GM18517 (cell line): ENCODE measurements at regions not wholly inside any gene's neighbourhood (a gene's known extent, or its start where the extent isn't known, plus 50 kb on each side); places are given as distances from the start of the nearest gene placed in this dataset.
A peak's percentile ranks its signal among the peaks of the same experiment; 100 is the strongest.

Experiments used
- ATAC-seq: cut with Tn5 transposase; IDR thresholded peaks from one replicate; pipeline ENCODE4 v1.9.1; 2021; ENCODE audit warnings: mild to moderate bottlenecking, moderate library complexity; ENCODE audit not compliant: unreplicated experiment

DNA sequence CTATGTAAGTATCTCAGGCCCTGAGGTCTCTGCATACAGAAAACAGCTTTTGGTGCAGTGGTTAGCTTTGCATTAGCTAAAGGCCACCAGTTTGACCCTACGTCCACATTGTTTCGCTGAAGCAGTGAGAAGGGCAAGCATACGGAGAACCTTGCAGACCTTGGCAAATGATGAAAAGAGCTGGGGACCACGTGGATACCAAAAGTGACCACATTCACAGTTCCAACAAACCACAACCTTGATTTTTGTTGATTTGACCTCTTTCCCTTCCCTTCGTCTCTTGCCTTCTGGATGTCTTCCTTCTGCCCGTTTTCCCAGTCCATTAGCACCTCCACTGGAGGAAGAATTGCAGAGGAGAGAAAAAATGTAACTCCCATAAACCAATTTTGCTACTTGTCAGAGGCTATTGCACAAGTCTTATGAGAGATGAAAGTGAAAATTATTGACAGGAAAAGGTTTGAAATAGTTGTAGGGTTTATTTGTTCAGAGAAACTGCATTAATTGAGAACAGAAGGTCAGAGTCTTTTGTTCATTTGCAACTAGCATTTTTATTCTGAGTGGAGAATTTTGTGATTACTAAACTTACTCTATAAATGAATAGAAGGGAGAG, 293.9 kb upstream of the HTR2A start:
- ATAC-seq: no peak

DNA sequence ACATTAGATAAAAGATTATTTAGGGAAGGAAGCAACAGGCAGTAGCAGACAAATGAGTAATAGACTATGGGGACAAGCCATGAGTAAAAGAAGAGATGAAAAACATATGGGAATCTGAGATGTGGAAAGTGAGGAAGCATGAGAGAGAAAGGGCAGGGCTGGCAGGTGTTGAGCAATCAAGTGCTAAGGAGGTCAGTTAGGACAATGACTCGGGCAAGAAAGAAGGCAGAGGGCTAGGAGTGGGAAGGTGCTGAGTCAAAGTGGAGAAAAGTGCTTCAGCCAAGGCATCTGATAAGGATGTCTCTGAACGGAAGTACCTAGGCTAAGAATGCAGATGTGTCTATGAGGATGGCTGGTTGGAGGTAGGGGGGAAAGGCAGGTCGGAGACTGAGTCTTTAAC, 291.9 kb upstream of the HTR2A start:
- ATAC-seq: no peak

- no peak for ATAC-seq
Observed at GRCh38 chr13:47186471-47186870, 289.6 kb upstream of the HTR2A start.

DNA sequence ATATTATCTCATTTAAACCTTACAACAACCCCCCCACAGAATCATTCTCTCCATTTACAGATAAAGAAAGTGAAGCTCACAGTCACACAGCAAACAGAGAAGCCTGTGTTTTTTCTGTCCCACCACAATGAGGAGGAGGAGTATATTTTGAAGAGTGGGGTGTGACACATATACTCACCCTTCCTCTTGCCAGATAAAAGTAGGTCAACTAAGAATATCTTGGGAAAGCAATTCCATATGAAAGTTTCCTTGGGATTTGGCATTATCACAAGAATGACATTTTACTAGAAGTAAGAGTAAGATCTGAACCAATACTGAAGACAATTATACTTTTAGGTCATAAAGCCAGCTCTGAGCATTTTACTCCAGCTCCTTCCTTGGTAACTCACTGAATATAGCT, 287.5 kb upstream of the HTR2A start:
- ATAC-seq: no peak

- no peak for ATAC-seq
Observed at GRCh38 chr13:47179321-47179720, 282.5 kb upstream of the HTR2A start.

- no peak for ATAC-seq
Observed at GRCh38 chr13:47178090-47178950, 281.5 kb upstream of the HTR2A start.

DNA sequence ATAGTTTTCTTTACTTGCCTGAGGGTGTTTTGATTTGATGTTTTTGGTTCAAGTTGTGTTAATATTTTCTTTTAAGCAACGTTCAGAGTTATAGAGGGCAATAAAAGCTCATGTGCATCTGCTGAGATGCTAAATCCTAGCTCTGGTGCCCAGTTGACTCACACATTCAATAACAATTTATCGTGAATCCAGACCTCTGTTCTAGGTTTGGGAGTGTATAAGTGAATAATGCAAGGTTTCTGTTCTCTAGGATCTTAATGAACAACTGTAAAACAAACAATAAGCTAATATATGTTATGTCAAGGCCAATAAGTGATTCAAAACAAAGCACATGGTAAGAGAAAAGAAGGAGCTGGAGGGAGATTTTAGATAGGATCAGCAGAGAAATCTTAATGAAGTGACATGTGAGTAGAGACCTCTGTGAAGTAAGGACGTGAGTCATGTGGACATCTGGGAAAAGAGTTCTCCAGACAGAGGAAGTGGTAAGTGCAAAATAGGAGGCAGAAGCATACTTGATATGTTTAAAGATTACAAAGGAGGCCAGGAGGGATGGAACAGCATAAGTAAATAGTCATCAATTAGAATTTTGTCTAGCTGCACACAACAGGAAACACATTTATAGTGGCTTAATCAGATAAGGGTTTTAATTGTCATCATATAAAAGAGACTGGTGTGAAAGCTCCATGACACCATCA, 278.5 kb upstream of the HTR2A start:
- ATAC-seq: no peak

DNA sequence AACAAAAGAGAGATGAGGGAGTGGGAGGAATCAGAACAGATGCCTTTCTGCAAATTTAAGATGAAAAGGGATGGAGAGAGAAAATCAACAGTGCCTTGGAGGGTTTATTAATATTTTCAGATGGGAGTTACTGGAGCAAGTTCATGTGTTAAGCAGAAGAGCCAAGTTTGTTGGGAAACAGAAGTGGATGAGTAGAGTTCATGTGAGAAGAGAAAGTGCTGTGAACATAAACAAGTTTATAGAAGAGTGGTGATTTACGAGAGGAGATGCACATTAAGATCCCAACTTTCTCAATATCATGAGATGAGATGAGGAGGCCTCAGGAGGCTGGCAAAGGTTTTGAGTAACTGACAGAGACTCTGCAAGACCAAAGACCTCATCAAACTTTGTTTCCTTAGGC, 274.1 kb upstream of the HTR2A start:
- ATAC-seq: no peak

DNA sequence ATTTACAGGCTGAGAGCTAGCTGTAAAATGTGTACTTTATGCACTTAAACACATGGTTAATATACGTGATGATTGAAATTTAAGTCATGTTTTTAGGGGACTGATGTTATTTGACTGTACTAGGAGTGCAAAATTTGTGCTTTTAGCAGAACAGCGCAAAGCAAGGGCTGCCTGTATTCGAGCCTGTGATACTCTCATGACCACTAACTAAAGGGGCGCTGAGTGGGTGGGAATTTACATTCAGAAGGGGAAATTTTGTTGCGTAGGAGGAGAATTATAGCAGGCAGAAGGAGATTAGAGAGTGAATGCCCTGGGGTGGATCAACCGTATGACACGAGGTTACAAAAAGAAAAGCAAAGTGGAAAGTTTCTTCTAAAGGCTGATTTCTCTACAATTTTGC, 271.8 kb upstream of the HTR2A start:
- no peak for ATAC-seq

DNA sequence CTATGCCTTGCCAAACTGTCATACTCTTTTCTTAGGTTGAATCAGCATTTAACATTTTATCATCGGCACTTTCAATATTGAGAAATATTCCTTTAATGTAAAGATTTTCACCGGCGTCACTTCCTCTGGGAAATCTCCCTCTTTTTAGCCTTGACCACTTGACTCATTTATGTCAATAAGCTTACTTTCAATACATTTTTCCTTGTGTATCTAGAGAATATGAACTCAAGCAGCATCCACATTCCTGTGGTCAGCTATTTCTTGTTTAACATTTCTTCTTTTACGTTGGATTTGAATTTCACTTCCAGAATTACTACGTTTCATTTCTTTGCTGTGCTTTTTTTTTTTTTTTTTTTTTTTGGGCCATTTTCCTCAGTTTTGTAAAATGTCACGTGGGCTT, 271.2 kb upstream of the HTR2A start:
- no peak for ATAC-seq

DNA sequence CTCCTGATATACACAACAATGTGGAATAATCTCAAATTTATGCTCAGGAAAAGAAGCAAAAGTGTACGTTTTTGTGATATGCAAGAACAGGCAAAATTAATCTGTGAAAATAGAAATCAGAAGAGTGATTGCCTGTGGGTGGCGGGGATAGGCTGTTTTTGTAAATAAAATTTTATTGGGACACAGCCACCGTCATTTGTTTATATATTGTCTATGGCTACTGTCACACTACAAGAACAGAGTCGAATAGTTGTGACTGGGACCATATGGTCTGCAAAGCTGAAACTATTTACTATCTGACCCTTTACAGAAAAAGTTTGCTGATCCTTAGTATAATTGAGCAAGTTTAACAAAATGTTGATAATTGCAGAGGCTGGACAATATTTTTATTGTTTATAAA, 269.5 kb upstream of the HTR2A start:
- no peak for ATAC-seq

- no peak for ATAC-seq
Observed at GRCh38 chr13:47159853-47160550, 263.1 kb upstream of the HTR2A start.

DNA sequence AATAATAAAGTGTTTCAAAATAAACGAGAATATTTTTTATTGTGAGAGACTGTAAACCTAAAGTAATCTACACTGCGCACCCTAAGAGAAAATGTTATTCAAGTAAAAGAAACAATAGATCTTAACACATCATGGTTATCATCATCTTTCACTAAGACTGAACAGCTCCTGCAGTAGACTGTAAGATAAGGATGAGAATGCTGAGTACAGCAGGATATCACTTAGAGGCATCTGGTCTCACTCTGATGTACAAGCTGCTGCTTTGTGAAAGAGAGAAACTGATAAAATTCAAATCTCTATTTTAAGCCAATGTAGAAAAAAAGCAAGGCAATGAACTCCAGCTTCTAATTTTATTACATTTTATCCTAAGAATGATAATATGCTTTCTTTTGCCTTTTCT, 261.7 kb upstream of the HTR2A start:
- no peak for ATAC-seq

GRCh38 chr13:47148543-47148942, 251.7 kb upstream of the HTR2A start:
- ATAC-seq: no peak

DNA sequence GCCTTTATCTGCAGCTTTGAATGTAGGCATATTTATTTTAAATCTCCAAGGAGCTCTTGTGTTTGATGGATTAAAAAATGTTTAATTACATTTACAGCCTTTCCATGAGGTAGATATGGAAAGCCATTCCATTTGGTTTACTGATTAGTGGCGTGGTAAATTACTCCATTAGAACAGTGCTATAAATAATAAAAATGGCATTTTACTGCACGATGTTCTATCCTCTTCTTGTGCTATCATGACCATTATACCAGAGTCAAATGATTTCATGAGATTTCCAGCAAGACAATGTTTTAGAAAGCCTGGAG, 250.9 kb upstream of the HTR2A start:
- ATAC-seq: no peak

DNA sequence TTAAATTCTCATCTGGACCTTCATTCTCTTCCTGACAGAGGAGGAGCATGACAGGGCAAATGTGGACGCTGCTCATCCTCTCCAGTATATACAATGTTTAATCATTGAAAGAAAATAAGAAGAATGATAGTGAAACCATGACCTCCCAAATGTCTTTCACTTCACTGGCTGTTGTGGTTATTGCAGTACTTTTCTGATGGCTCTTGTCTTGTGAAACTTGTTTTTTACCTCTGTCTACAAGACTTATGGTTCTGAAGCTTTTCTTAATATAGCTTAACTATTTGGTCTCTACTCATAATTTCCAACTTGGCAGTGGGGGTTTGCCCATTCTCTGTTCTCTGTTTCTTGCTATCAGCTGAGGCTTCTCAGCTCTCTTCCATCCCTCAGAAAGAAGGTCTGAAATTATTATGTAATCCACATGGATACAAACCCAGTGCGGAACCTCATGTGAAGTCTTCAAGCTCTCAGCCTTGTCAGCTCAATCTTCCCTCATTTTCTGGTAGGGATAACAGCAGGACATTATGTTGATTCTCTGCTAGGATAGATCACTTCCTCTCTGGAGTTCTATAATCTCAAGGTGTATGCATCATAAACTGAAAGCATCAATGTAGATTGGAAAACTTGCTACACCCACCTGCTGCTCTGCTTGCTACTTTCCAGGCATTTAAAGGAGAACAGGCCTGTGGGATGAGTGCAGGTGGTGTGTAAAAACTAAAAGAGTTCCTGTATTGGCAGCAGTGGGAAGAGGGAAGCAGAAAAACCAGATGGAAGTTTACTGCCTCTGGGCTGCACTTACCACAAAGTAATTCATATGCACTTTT, 250.3 kb upstream of the HTR2A start:
- ATAC-seq: peak; percentile 99

DNA sequence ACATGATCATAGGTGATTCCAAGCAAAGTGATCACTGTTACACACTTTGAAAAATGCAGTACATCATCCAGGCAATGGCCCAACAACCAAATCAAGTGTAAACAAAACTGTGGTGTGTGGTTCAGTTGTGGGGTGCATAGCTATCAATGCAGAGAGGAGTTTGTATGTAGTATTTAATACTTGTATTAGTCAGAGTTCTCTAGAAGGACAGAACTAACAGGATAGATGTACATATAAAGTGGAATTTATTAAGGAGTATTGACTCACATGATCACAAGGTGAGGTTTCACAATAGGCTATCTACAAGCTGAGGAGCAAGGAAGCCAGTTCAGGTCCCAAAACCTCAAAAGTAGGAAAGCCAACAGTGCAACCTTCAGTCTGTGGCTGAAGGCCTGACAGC, 249.3 kb upstream of the HTR2A start:
- ATAC-seq: no peak

- no peak for ATAC-seq
Observed at GRCh38 chr13:47144782-47145181, 247.9 kb upstream of the HTR2A start.

DNA sequence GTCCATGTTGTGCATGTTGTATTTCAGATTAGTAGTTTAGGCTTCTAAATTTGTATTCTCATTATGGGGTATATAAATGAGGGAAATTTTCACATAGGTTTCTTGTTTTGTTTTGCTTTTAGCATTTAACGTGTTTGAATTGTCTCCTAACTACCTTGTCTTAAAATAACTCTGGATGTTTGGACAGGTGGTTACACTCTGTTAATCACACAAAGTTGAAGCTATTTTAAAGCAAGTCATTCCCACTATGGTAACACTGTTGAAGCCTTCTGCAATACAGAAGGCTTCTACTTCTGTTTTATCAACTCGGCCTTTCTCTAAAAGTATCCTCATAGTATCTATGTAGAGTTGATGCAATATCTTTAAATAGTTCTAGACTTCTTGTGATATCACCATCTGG, 245.3 kb upstream of the HTR2A start:
- ATAC-seq: no peak

- no peak for ATAC-seq
Observed at GRCh38 chr13:47139519-47139918, 242.7 kb upstream of the HTR2A start.

DNA sequence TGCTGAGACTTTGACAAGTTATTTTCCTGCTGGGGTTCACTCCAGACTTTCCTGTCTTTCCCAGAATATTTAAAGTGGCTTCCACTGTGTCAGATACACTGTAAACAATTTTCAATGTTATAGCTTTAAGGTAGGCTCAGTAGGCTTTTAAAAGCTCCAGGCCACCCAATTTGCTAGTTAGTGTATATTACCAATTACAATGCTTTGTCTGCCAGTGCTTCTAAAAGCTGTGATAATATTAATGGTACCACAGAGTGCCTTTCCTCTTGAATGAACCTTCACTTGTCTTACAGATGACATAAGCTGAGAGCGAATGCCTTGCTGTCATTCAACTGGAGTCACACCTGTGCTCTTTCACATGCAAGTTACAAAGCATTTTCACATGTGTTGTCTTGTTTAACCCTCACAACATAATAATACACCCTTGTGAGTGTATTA, 239.7 kb upstream of the HTR2A start:
- no peak for ATAC-seq
